ENCODE measurements at regions not wholly inside any gene's neighbourhood (a gene's known extent, or its start where the extent isn't known, plus 50 kb on each side); places are given as distances from the start of the nearest gene placed in this dataset.

- TF ChIP-seq, protein P1, sequence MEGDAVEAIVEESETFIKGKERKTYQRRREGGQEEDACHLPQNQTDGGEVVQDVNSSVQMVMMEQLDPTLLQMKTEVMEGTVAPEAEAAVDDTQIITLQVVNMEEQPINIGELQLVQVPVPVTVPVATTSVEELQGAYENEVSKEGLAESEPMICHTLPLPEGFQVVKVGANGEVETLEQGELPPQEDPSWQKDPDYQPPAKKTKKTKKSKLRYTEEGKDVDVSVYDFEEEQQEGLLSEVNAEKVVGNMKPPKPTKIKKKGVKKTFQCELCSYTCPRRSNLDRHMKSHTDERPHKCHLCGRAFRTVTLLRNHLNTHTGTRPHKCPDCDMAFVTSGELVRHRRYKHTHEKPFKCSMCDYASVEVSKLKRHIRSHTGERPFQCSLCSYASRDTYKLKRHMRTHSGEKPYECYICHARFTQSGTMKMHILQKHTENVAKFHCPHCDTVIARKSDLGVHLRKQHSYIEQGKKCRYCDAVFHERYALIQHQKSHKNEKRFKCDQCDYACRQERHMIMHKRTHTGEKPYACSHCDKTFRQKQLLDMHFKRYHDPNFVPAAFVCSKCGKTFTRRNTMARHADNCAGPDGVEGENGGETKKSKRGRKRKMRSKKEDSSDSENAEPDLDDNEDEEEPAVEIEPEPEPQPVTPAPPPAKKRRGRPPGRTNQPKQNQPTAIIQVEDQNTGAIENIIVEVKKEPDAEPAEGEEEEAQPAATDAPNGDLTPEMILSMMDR (IDR thresholded peaks at IDR 0.05): no peak
- TF ChIP-seq ZFX (IDR thresholded peaks at IDR 0.05; ENCODE audit: borderline replicate concordance): no peak
Observed at GRCh38 chr2:56040834-56041233, 117.3 kb upstream of the EFEMP1 start.
